Kidney tubule cell (primary cell): ENCODE measurements at regions not wholly inside any gene's neighbourhood (a gene's known extent, or its start where the extent isn't known, plus 50 kb on each side); places are given as distances from the start of the nearest gene placed in this dataset.
"Not testable (repeated sequence)": the region's sequence is repeated elsewhere in the genome, so short reads cannot be mapped to it uniquely, and the experiment has no call there.

Experiments used
- DNase-seq: peaks from one replicate; pipeline ENCODE4 v3.0.0-alpha.2; 2018; ENCODE audit warnings: low spot score

GRCh38 chr11:98398508-98398907 is 622.2 kb upstream of the CNTN5 start:
- DNase-seq: no peak

GRCh38 chr11:98409069-98409468 is 611.7 kb upstream of the CNTN5 start:
- DNase-seq: no peak

GRCh38 chr11:98411777-98412176 is 609.0 kb upstream of the CNTN5 start:
- DNase-seq: no peak

- no peak for DNase-seq
Measured at GRCh38 chr11:98417256-98417755, 603.4 kb upstream of the CNTN5 start.

GRCh38 chr11:98423933-98424332 is 596.8 kb upstream of the CNTN5 start:
- DNase-seq: no peak

- DNase-seq: not testable (repeated sequence)
Measured at GRCh38 chr11:98424773-98425172, 596.0 kb upstream of the CNTN5 start.

- DNase-seq: no peak
Measured at GRCh38 chr11:98431463-98432359, 589.0 kb upstream of the CNTN5 start.

GRCh38 chr11:98434296-98434695 is 586.5 kb upstream of the CNTN5 start:
- DNase-seq: no peak

- no peak for DNase-seq
Measured at GRCh38 chr11:98453378-98453777, 567.4 kb upstream of the CNTN5 start.

- DNase-seq: no peak
Measured at GRCh38 chr11:98455500-98456307, 565.0 kb upstream of the CNTN5 start.

GRCh38 chr11:98456308-98456680 is 564.5 kb upstream of the CNTN5 start:
- DNase-seq: no peak

- no peak for DNase-seq
Measured at GRCh38 chr11:98495016-98495415, 525.7 kb upstream of the CNTN5 start.

GRCh38 chr11:98495601-98496000 is 525.1 kb upstream of the CNTN5 start:
- no peak for DNase-seq

- no peak for DNase-seq
Measured at GRCh38 chr11:98507208-98507607, 513.5 kb upstream of the CNTN5 start.

GRCh38 chr11:98512938-98513337 is 507.8 kb upstream of the CNTN5 start:
- DNase-seq: no peak

GRCh38 chr11:98531576-98531975 is 489.2 kb upstream of the CNTN5 start:
- no peak for DNase-seq

- no peak for DNase-seq
Measured at GRCh38 chr11:98536023-98536422, 484.7 kb upstream of the CNTN5 start.

GRCh38 chr11:98538358-98538757 is 482.4 kb upstream of the CNTN5 start:
- DNase-seq: not testable (repeated sequence)

GRCh38 chr11:98545544-98546175 is 475.1 kb upstream of the CNTN5 start:
- DNase-seq: no peak

GRCh38 chr11:98549571-98549970 is 471.2 kb upstream of the CNTN5 start:
- no peak for DNase-seq

- no peak for DNase-seq
Measured at GRCh38 chr11:98559961-98560360, 460.8 kb upstream of the CNTN5 start.

GRCh38 chr11:98561252-98561651 is 459.5 kb upstream of the CNTN5 start:
- DNase-seq: no peak
